ENCODE measurements at regions not wholly inside any gene's neighbourhood (a gene's known extent, or its start where the extent isn't known, plus 50 kb on each side); places are given as distances from the start of the nearest gene placed in this dataset.

GRCh38 chr6:91055959-91056358 lies 469.1 kb upstream of the MAP3K7 start:
- no peak for DNase-seq (ENCODE audit: low read depth in 1 of 2, low spot score in 2 of 2)
- no peaks in the 10 kb centered on the region for H3K23me2 ChIP-seq (ENCODE audit: low read depth, low read length)
- H2BK20ac ChIP-seq (ENCODE audit: low read length): no peak overlapping the region
- no peak overlapping the region for H3K9ac ChIP-seq (replicated peaks in 1 of 4; ENCODE audit: extremely low read depth in 1 of 4, low read depth in 3 of 4, low read length in 3 of 4)
- POLR2A ChIA-PET (ENCODE audit: partially characterized antibody): no interaction called here
- no peak for TF ChIP-seq TAF7 (optimal IDR thresholded peaks at IDR 0.05; ENCODE audit: borderline replicate concordance, low read depth, low read length)
- no peak for TF ChIP-seq SIX5 (IDR thresholded peaks at IDR 0.05; ENCODE audit: low read depth, low read length)
- TF ChIP-seq KDM1A (IDR thresholded peaks at IDR 0.05; ENCODE audit: borderline replicate concordance, low read length): no peak
- no peak for TF ChIP-seq JUN (IDR thresholded peaks at IDR 0.05; ENCODE audit: low read depth, low read length)
- TF ChIP-seq RFX5 (IDR thresholded peaks at IDR 0.05; ENCODE audit: borderline replicate concordance, low read depth, low read length): no peak
- no peak for TF ChIP-seq RBBP5 (IDR thresholded peaks at IDR 0.05; ENCODE audit: borderline replicate concordance, low read depth, low read length)
- H3K79me2 ChIP-seq (ENCODE audit: control insufficient read depth in 1 of 2, insufficient read depth in 2 of 2, low read length in 2 of 2): no peaks in the 10 kb centered on the region
- no peak overlapping the region for H3K18ac ChIP-seq (ENCODE audit: extremely low read depth, low read length)
- no peaks in the 10 kb centered on the region for H3K27me3 ChIP-seq (replicated peaks in 1 of 4; ENCODE audit: control insufficient read depth in 3 of 4, extremely low read depth in 1 of 4, insufficient read depth in 3 of 4, low read length in 3 of 4)
- no peaks in the 10 kb centered on the region for H3K79me1 ChIP-seq (ENCODE audit: low read depth, low read length)
- WGBS, 2 experiments (ENCODE audit: extremely low coverage in 1 of 2, insufficient coverage in 1 of 2, insufficient read length in 1 of 2, insufficient replicate concordance in 2 of 2, low coverage in 1 of 2, low lambda C conversion rate in 2 of 2, missing lambda C conversion rate in 1 of 2): 93% methylated on average over 1 of the region's 1 CpG; no CpG with 5 or more reads in 1 of the 2 experiments
- no peak overlapping the region for H2BK15ac ChIP-seq (ENCODE audit: low read length)
- H3K4me2 ChIP-seq (ENCODE audit: insufficient read depth in 1 of 2, low read depth in 2 of 2, low read length in 2 of 2): no peak overlapping the region
- no peak overlapping the region for H2AK5ac ChIP-seq (ENCODE audit: low read depth, low read length)
- H3K4me3 ChIP-seq (ENCODE audit: extremely low read depth in 1 of 4, insufficient read depth in 2 of 4, low read depth in 3 of 4, low read length in 4 of 4): no peak overlapping the region
- H2BK120ac ChIP-seq (replicated peaks; ENCODE audit: low read depth, low read length): no peak overlapping the region
- H4K20me1 ChIP-seq (replicated peaks in 1 of 2; ENCODE audit: control insufficient read depth in 1 of 2, insufficient read depth in 2 of 2, low read length in 2 of 2): no peaks in the 10 kb centered on the region
- no peak overlapping the region for H3K23ac ChIP-seq (ENCODE audit: insufficient read length)
- CTCF ChIA-PET (ENCODE audit: partially characterized antibody): interaction anchor here (1.2 kb wide), 1 partner anchor 115 kb away, joined by 3 read pairs; no protein-coding TSS in a partner anchor
- no peak overlapping the region for H3K14ac ChIP-seq (ENCODE audit: insufficient read length)
- H2BK5ac ChIP-seq (ENCODE audit: low read depth, low read length): no peak overlapping the region
- H4K8ac ChIP-seq (ENCODE audit: extremely low read depth, insufficient read depth, low read length): no peak overlapping the region
- H3K27ac ChIP-seq (ENCODE audit: low read depth, low read length): no peak overlapping the region
- no peak overlapping the region for H4K5ac ChIP-seq (ENCODE audit: insufficient read length, low read depth, low read length)
- no peak overlapping the region for H2BK12ac ChIP-seq (ENCODE audit: low read depth, low read length)
- no peak overlapping the region for H3K4ac ChIP-seq (replicated peaks; ENCODE audit: insufficient read length, low read depth, low read length)
- H2AFZ ChIP-seq (ENCODE audit: low read length): no peak overlapping the region
- FAIRE-seq: no peak
- H3K4me1 ChIP-seq (replicated peaks in 1 of 4; ENCODE audit: control insufficient read depth in 3 of 4, insufficient read depth in 4 of 4, low read length in 3 of 4): 0 out of 7 replicates have a peak, but pooled peaks cover 0 to 3% (median 0%) of the 10 kb centered on the region in 4 experiments
- no peaks in the 10 kb centered on the region for H3K36me3 ChIP-seq (ENCODE audit: control insufficient read depth in 2 of 4, insufficient read depth in 4 of 4, low read length in 3 of 4)
- no peak overlapping the region for H3K56ac ChIP-seq (replicated peaks; ENCODE audit: insufficient read length, low read depth, low read length)
- H4K91ac ChIP-seq (replicated peaks; ENCODE audit: insufficient read length, low read length): no peak overlapping the region
- peaks cover 3 to 7% of the 10 kb centered on the region in 2 experiments; a peak in 2 of 4 replicates for H3K9me3 ChIP-seq (ENCODE audit: insufficient read depth in 2 of 2, low read depth in 1 of 2, low read length in 1 of 2)

All from H1 (cell line).